Natural killer cell treated with Interleukin-12 subunit alpha and Interleukin-12 subunit beta and Interleukin-15 and Interleukin-18, amount 100 ng/mL, for 72 hours (primary cell): ENCODE measurements at regions not wholly inside any gene's neighbourhood (a gene's known extent, or its start where the extent isn't known, plus 50 kb on each side); places are given as distances from the start of the nearest gene placed in this dataset.

Experiments used
- ATAC-seq, 2 donors: fragments of 150-1000 bp; cut with Tn5 transposase in 1 of 2; sonication (Bioruptor Pico), chemical (Tn5 transposase) in 1 of 2; 2 replicates each; pipeline ENCODE4 v1.10.0; 2021
- DNase-seq: peaks from one replicate; pipeline ENCODE4 v3.0.0; 2022; ENCODE audit warnings: low spot score
- H3K27ac Mint-ChIP-seq, 2 donors: 1 replicate in 1 of 2; 2 replicates in 1 of 2; pipeline ENCODE4 v1.8.0; 2022; ENCODE audit warnings: mixed read lengths in 2 of 2, mild to moderate bottlenecking in 1 of 2, moderate library complexity in 1 of 2
- H3K27me3 Mint-ChIP-seq, 2 donors: 1 replicate in 1 of 2; 2 replicates in 1 of 2; pipeline ENCODE4 v1.8.0; 2022; ENCODE audit warnings: mixed read lengths in 2 of 2
- H3K36me3 Mint-ChIP-seq: one replicate; pipeline ENCODE4 v1.8.0; 2022; ENCODE audit warnings: mixed read lengths
- H3K4me1 Mint-ChIP-seq, 2 donors: 1 replicate in 1 of 2; 2 replicates in 1 of 2; pipeline ENCODE4 v1.8.0; 2022; ENCODE audit warnings: low read depth in 2 of 2, mixed read lengths in 2 of 2, mild to moderate bottlenecking in 1 of 2
- H3K4me3 Mint-ChIP-seq: one replicate; pipeline ENCODE4 v1.8.0; 2022; ENCODE audit warnings: mixed read lengths
- H3K9me3 Mint-ChIP-seq: 2 replicates; pipeline ENCODE4 v1.8.0; 2022; ENCODE audit warnings: mixed read lengths

DNA sequence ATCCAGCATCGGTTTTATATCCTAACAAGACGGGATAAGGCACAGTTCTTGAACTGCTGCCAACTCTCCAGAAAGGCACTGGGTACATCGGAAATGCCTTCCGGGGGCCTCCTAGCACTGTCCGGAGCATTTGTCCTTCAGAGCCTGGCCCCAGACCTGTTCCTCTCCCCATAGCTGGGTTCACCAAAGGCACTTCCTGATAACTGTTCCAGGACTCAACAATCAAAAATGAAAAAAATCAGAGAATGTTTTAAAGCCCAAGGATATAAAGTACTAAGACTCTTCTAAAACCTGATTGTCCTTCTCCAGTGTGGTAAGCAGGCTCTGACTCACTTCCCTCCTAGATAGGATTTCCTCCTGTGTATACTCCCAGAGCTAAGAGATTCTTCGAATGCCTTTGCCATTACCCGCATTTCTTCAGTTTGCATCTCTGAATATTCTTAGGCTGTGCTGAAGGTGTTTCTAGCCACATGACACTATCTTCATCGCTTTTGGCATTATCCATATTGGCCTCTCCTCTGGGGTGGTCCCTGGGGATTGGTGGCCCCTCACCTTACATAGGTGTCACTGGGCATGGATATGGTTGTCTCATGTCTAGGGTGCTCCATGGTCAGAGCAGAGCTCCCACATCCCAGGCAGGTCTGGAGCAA, 112.9 kb downstream of the ZBTB18 start:
- DNase-seq (no peak), ATAC-seq (no peak)
- Mint-ChIP-seq H3K27ac (no peak overlapping the region), H3K36me3 (no peaks in the 10 kb centered on the region), H3K27me3 (peaks cover 8% of the 10 kb centered on the region in 2 donors), H3K4me1 (no peaks in the 10 kb centered on the region), H3K4me3 (no peak overlapping the region), H3K9me3 (no peaks in the 10 kb centered on the region)

DNA sequence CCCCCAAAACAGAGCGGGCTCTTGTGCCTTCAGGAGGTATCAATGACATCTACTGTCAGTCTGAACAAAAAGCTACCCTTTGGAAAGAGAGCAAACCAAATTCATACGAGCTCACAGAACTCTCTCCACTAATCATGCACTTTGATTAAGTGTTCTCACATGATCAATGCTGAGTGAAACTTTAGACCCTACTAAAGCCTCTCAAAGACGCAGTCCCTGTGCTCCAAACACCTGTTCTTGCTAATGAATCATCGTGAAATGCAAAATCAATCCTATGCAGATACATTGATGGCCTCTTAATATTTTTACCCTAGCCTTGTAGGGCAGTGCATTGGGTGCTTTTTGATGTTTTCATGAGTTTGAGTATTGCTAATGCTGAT, 113.4 kb downstream of the ZBTB18 start:
- H3K4me3 Mint-ChIP-seq = no peak overlapping the region
- H3K36me3 Mint-ChIP-seq = no peaks in the 10 kb centered on the region
- ATAC-seq (no peak), DNase-seq (no peak)
- H3K27me3 Mint-ChIP-seq = peaks cover 8% of the 10 kb centered on the region in 2 donors
- H3K4me1 Mint-ChIP-seq = no peaks in the 10 kb centered on the region
- H3K27ac Mint-ChIP-seq = no peak overlapping the region
- no peaks in the 10 kb centered on the region for H3K9me3 Mint-ChIP-seq

DNA sequence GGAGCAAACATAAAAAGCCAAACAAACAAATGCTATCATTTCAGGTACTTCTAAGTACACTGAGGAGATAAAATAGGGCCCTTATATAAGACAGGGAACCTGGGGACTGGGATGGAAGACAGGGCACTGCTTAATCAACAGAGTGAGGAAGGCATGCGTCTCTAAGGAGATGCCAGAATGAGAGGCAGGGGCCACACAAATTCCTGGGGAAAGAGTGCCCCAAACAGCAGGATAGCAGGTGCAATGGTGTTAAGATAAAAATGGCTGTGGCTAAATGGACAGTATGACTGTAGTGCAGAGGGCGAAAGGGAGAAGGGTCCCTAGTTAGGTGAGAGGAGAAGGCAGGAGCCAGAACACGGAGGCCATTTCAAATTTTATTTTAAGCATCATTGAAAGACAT, 113.9 kb downstream of the ZBTB18 start:
- no peaks in the 10 kb centered on the region for H3K9me3 Mint-ChIP-seq
- H3K36me3 Mint-ChIP-seq = no peaks in the 10 kb centered on the region
- H3K4me1 Mint-ChIP-seq = no peaks in the 10 kb centered on the region
- H3K27ac Mint-ChIP-seq = no peak overlapping the region
- DNase-seq (no peak), ATAC-seq (no peak)
- H3K27me3 Mint-ChIP-seq = peaks cover 8 to 11% of the 10 kb centered on the region in 2 donors
- H3K4me3 Mint-ChIP-seq = no peak overlapping the region

DNA sequence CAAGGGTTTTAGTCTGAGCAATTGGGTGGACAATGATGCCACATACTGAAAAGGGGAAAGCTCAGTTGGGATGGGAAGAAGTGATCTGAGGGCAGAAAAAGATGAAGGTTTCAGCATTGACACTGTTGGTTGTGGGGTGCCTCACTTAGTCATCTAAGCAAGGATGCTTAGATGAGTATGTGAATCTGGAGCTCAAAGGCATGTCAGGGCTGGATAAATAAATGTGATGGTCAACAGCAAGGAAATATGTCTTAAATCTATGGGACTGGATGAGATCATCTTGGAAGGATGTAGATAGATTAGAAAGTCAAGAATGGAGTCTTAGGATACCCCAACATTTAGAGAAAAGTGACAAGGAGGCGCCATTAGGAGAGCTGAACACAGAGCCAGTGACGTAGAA, 114.6 kb downstream of the ZBTB18 start:
- Mint-ChIP-seq H3K27me3 (peaks cover 8 to 16% of the 10 kb centered on the region in 2 donors), H3K27ac (no peak overlapping the region), H3K4me3 (no peak overlapping the region)

DNA sequence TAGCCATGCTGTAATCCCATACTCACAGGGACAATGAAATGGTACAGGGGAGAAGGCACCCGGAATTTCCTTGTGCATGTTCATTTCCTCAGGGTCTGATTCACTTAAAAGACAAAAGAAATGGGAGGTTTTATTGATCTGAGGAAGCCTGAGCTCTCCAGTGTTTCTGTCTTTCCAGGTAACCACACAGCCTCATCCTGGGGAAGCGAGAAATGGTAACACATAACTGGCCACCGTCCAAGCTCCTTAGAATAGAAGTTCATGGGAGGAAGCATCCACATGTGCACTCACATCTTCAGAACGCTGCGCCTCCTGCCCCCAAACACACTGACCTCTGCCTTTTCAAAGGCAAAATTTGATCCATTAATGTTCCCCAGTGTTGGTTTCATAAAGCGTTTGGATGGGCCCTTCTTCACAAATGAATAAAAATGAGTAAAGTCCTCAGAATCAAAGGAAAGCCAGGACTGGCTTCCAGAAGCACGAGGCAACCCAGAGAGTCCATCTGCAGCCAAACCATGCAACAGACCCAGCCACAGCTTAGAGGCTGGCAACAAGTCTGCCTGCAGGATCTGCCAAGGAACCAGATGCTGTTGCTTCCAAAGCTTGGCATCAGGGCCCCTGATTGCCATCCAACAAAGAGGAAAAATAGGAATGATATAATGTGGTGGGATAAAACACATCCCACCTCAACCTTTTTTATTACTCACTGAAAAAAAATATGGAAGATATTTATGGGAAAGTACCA, 120.3 kb downstream of the ZBTB18 start:
- ATAC-seq = no peak
- Mint-ChIP-seq H3K9me3 (no peaks in the 10 kb centered on the region), H3K4me1 (no peaks in the 10 kb centered on the region), H3K27me3 (peaks cover 4 to 25% of the 10 kb centered on the region in 2 donors), H3K4me3 (no peak overlapping the region), H3K27ac (no peak overlapping the region), H3K36me3 (no peaks in the 10 kb centered on the region)
- DNase-seq = no peak

More for the DNA sequence above, 114.6 kb downstream of the ZBTB18 start:
- ATAC-seq = no peak
- no peak for DNase-seq
- H3K9me3 Mint-ChIP-seq = no peaks in the 10 kb centered on the region
- no peaks in the 10 kb centered on the region for H3K4me1 Mint-ChIP-seq
- H3K36me3 Mint-ChIP-seq = no peaks in the 10 kb centered on the region

DNA sequence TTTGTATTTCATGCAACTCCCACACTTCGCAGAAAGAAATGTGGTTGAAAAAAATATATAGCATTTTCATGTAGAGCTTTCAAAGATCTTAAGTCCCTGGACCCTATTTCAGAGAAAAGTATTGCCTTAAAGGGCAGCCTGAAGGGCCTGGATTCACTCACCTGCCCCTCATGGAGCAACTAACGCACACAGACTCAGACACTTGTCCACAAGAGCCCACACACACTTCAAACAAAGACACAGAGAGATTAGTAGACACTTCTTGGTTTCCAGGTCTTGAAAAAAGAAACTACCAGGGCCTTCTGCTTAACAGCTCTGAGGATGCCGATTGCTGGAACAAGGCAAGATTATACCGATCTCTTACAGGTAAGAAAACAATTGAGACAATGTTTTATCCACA, 122.2 kb downstream of the ZBTB18 start:
- Mint-ChIP-seq H3K36me3 (no peaks in the 10 kb centered on the region), H3K27me3 (peaks cover 8 to 30% of the 10 kb centered on the region in 2 donors), H3K4me1 (no peaks in the 10 kb centered on the region), H3K4me3 (no peak overlapping the region), H3K27ac (no peak overlapping the region), H3K9me3 (no peaks in the 10 kb centered on the region)
- DNase-seq = no peak
- no peak for ATAC-seq

DNA sequence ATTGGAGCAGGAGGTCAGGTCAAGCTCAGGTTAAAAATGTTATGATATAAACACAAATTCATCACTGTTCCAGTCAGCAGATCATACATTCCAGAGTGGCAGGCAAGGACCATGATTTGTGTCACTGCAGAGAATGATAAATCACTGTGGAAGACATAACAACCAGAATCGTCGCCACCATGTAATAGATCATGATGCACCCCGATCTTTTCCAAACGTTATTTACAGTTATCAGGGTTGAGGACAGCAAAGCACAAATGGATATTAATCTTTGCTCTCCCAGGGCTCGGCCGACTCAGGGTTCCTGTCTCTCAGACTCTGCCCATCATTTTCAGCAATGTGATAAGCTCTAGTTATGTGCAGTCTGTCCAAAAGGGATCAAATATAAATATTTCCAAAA, 122.7 kb downstream of the ZBTB18 start:
- Mint-ChIP-seq H3K27me3 (peaks cover 8 to 30% of the 10 kb centered on the region in 2 donors), H3K9me3 (no peaks in the 10 kb centered on the region), H3K4me1 (no peaks in the 10 kb centered on the region), H3K27ac (no peak overlapping the region), H3K36me3 (no peaks in the 10 kb centered on the region), H3K4me3 (no peak overlapping the region)
- DNase-seq (no peak), ATAC-seq (no peak)

DNA sequence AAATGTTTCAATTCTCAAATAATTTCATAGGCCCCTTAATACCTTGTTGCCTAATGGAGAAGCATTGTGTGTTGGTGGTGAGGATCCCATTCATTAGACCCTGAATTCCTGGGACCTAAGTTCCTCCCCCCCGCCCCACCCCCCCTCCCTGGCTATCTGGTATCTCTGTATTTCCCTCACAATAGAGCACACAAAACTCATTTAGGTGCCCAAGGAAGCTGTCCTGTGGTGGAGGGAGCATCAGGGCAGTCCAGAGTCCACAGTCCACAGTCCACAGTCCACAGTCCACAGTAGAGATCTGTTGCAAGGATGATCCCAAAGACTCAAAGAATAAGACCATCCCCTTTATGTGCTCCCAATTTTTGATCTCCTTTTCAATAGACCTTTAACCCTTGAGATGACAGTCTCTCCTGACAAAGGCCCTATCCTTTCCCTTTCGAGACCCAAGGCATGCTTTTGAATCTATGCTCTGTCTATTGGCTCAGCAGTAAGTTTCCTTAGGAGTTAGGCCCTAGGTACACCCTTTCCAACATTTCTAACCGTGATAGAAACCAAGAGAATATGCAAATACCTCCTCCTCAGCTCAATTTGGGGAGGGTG, 123.9 kb downstream of the ZBTB18 start:
- no peak overlapping the region for H3K4me3 Mint-ChIP-seq
- no peaks in the 10 kb centered on the region for H3K9me3 Mint-ChIP-seq
- H3K36me3 Mint-ChIP-seq = no peaks in the 10 kb centered on the region
- DNase-seq (no peak), ATAC-seq (no peak)
- H3K27me3 Mint-ChIP-seq = peaks cover 8 to 27% of the 10 kb centered on the region in 2 donors
- no peak overlapping the region for H3K27ac Mint-ChIP-seq
- no peaks in the 10 kb centered on the region for H3K4me1 Mint-ChIP-seq

DNA sequence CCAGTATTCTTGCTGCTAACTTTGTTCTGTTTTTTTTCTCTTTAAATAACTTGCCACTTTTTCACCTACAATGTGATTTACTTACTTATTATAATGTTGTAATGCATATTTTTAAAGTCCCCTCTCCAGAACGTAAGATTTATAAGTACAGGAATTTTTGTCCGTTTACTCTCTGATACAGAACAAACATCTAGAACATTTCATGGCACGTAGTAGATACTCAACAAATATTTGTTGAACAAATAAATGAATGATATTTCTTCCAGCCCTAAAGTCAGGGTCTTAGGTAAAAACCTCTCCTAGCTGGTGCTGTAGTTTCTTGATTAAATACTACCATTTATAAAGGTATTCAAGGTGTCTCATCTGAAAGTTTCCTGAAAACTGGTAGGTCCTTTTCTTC, 125.1 kb downstream of the ZBTB18 start:
- no peak for DNase-seq
- Mint-ChIP-seq H3K4me1 (no peaks in the 10 kb centered on the region), H3K36me3 (no peaks in the 10 kb centered on the region), H3K9me3 (no peaks in the 10 kb centered on the region), H3K27ac (no peak overlapping the region), H3K4me3 (no peak overlapping the region), H3K27me3 (peaks cover 8 to 23% of the 10 kb centered on the region in 2 donors)
- ATAC-seq = no peak

DNA sequence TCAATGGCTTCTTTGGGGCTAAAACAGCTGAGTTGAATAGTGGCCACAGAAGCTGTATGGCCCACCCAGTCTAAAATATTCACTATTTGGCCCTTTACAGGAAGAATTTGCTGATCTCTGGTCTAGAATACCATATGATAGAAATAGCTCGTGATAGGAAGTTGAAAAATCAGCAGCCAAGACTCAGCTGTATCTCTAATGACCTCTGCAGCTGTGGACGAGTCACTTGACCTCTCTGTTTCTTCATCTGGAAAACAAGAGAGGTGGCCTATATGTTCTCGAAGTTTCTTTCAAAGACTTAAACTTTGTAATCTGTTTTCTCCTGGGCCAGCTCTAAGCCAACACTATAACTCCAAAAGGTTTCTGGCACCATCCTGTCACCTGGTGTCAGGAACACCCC, 129.2 kb downstream of the ZBTB18 start:
- Mint-ChIP-seq H3K27ac (no peak overlapping the region), H3K4me1 (no peaks in the 10 kb centered on the region), H3K9me3 (no peaks in the 10 kb centered on the region), H3K27me3 (peaks cover 8 to 15% of the 10 kb centered on the region in 2 donors), H3K36me3 (no peaks in the 10 kb centered on the region), H3K4me3 (no peak overlapping the region)
- no peak for ATAC-seq
- no peak for DNase-seq

DNA sequence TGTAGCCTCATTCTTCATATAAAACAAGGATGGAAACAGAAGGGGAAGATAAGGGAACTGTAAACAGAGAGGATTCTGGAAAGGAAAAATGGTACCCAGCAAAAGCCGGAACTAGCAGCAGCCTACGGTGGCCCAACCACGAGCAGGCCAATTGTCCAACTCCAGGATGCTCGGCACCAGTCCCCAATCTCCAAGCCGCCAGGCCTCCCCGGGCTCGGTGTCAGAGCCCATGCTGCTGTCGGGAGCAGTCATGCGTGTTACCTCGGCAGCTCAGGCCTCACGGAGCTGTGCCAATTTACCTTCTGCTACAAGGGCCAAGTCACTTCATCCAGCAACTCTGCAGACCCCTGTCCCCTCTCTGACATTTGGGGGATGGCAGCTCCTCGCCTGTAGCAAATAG, 130.8 kb downstream of the ZBTB18 start:
- H3K27ac Mint-ChIP-seq = no peak overlapping the region
- H3K9me3 Mint-ChIP-seq = no peaks in the 10 kb centered on the region
- no peaks in the 10 kb centered on the region for H3K36me3 Mint-ChIP-seq
- no peaks in the 10 kb centered on the region for H3K4me1 Mint-ChIP-seq
- ATAC-seq (no peak), DNase-seq (no peak)
- H3K27me3 Mint-ChIP-seq = peaks cover 0 to under 1% of the 10 kb centered on the region in 2 donors
- H3K4me3 Mint-ChIP-seq = no peak overlapping the region

DNA sequence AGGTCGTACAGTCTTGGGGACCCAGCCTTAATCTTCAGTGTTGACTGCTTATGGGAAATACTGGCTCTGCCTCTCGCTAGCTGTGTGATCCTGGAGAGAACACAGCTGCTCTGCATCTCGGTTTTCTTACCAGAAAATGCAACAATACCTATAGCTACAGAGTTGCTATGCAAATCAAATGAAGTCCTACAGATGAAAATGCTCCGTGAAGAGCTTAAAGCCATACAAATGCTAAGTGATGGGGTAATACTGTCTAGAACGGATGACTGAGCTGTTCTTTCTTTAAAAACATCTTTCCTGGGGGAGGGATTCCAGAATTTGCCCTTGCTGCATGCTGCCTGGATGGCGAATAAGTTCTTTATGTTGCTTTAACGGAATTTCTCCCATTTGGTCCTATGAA, 132.0 kb downstream of the ZBTB18 start:
- peaks cover 3 to 5% of the 10 kb centered on the region in 2 donors for H3K27me3 Mint-ChIP-seq

DNA sequence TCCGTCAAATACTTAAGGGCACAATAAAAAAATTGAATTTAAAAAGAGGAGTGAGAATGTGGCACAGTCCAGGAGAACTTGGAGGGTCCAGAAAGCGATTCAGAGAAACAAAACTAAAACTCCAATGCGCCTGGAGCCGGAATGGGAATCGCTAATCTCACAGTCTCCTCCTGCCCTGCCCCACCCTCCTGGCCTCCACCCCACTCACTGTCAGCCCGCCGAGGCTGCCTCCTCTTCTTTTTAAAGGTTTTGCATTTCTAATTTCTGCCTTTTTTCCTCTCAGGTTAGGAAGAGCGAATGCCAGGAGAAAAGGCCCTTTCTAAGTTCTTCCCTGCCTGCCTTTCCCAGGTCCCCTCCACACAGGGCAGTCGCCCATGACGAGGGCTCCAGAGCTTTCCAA, 135.3 kb downstream of the ZBTB18 start:
- Mint-ChIP-seq H3K27ac (no peak overlapping the region), H3K9me3 (no peaks in the 10 kb centered on the region), H3K4me1 (no peaks in the 10 kb centered on the region), H3K36me3 (no peaks in the 10 kb centered on the region), H3K27me3 (peaks cover 15 to 16% of the 10 kb centered on the region in 2 donors), H3K4me3 (no peak overlapping the region)
- no peak for DNase-seq
- no peak for ATAC-seq

More for the DNA sequence above, 132.0 kb downstream of the ZBTB18 start:
- H3K4me3 Mint-ChIP-seq = no peak overlapping the region
- ATAC-seq = no peak
- no peaks in the 10 kb centered on the region for H3K4me1 Mint-ChIP-seq
- no peaks in the 10 kb centered on the region for H3K36me3 Mint-ChIP-seq
- no peaks in the 10 kb centered on the region for H3K9me3 Mint-ChIP-seq
- no peak for DNase-seq
- H3K27ac Mint-ChIP-seq = no peak overlapping the region

DNA sequence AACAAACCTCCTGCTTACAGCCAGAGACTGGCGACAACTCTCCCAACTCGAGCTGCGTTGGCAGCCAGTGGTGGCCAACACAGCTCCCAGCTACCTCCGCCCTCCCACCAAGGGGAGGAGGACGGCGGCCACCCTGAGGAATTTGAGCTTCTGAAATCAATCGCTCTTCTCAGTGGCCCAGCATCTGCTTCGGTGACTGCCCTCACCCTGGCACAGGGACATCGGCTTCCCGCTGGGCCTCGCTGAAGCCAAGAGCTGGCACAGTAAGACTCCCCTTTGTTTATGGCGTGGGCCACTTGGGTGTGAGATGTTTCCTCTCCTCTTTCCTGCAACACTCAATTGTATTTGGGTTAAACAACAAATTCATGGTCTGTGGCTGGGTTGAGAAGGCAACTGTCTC, 136.2 kb downstream of the ZBTB18 start:
- Mint-ChIP-seq H3K36me3 (no peaks in the 10 kb centered on the region), H3K27me3 (peaks cover 15 to 16% of the 10 kb centered on the region in 2 donors)

More for the DNA sequence above, 136.2 kb downstream of the ZBTB18 start:
- H3K27ac Mint-ChIP-seq = no peak overlapping the region
- no peaks in the 10 kb centered on the region for H3K4me1 Mint-ChIP-seq
- no peaks in the 10 kb centered on the region for H3K9me3 Mint-ChIP-seq
- DNase-seq (no peak), ATAC-seq (no peak)
- no peak overlapping the region for H3K4me3 Mint-ChIP-seq
